ENCODE measurements at regions not wholly inside any gene's neighbourhood (a gene's known extent, or its start where the extent isn't known, plus 50 kb on each side); places are given as distances from the start of the nearest gene placed in this dataset.

- TF ChIP-seq REST (IDR thresholded peaks at IDR 0.05; ENCODE audit: insufficient replicate concordance, low read depth) = no peak
- TF ChIP-seq POLR2AphosphoS5 (IDR thresholded peaks at IDR 0.05; ENCODE audit: low read depth) = no peak
- TF ChIP-seq GABPA (IDR thresholded peaks at IDR 0.05; ENCODE audit: low read depth) = no peak
- no peak for TF ChIP-seq CTCF (IDR thresholded peaks at IDR 0.05; ENCODE audit: insufficient read depth, low read length)
- TF ChIP-seq SPI1 (IDR thresholded peaks at IDR 0.05; ENCODE audit: borderline replicate concordance, low read depth) = no peak
- H3K27me3 ChIP-seq (ENCODE audit: insufficient read depth, poor library complexity, severe bottlenecking) = peaks cover 4% of the 10 kb centered on the region
- no peak overlapping the region for H3K4me3 ChIP-seq (replicated peaks; ENCODE audit: insufficient read depth, low read length)
- DNase-seq (ENCODE audit: low read depth in 1 of 2, low spot score in 1 of 2) = no peak
- no peak overlapping the region for H3K27ac ChIP-seq (replicated peaks)
Measured at GRCh38 chr15:62866366-62866765, 176.2 kb upstream of the TPM1 start.

- peaks cover 4% of the 10 kb centered on the region for H3K27me3 ChIP-seq (ENCODE audit: insufficient read depth, poor library complexity, severe bottlenecking)
- no peak overlapping the region for H3K4me3 ChIP-seq (replicated peaks; ENCODE audit: insufficient read depth, low read length)
- no peak overlapping the region for H3K27ac ChIP-seq (replicated peaks)
- no peak for DNase-seq (ENCODE audit: low read depth in 1 of 2, low spot score in 1 of 2)
- no peak for TF ChIP-seq GABPA (IDR thresholded peaks at IDR 0.05; ENCODE audit: low read depth)
- no peak for TF ChIP-seq REST (IDR thresholded peaks at IDR 0.05; ENCODE audit: insufficient replicate concordance, low read depth)
- no peak for TF ChIP-seq SPI1 (IDR thresholded peaks at IDR 0.05; ENCODE audit: borderline replicate concordance, low read depth)
- TF ChIP-seq CTCF (IDR thresholded peaks at IDR 0.05; ENCODE audit: insufficient read depth, low read length) = no peak
- no peak for TF ChIP-seq POLR2AphosphoS5 (IDR thresholded peaks at IDR 0.05; ENCODE audit: low read depth)
Measured at GRCh38 chr15:62867844-62868243, 174.7 kb upstream of the TPM1 start.

GRCh38 chr15:62868507-62868906 is 174.0 kb upstream of the TPM1 start:
- Histone ChIP-seq H3K27ac (replicated peaks) (no peak overlapping the region), H3K27me3 (ENCODE audit: insufficient read depth, poor library complexity, severe bottlenecking) (peaks cover 2% of the 10 kb centered on the region), H3K4me3 (replicated peaks; ENCODE audit: insufficient read depth, low read length) (no peak overlapping the region)
- TF ChIP-seq GABPA (IDR thresholded peaks at IDR 0.05; ENCODE audit: low read depth) (no peak), REST (IDR thresholded peaks at IDR 0.05; ENCODE audit: insufficient replicate concordance, low read depth) (no peak), POLR2AphosphoS5 (IDR thresholded peaks at IDR 0.05; ENCODE audit: low read depth) (no peak), SPI1 (IDR thresholded peaks at IDR 0.05; ENCODE audit: borderline replicate concordance, low read depth) (no peak), CTCF (IDR thresholded peaks at IDR 0.05; ENCODE audit: insufficient read depth, low read length) (no peak)
- DNase-seq (ENCODE audit: low read depth in 1 of 2, low spot score in 1 of 2) = no peak
